Stimulated activated CD8-positive, alpha-beta memory T cell treated with anti-CD3 and anti-CD28 coated beads, Interleukin-15, amount 100 ng/mL, for 48 hours (primary cell): ENCODE measurements at regions not wholly inside any gene's neighbourhood (a gene's known extent, or its start where the extent isn't known, plus 50 kb on each side); places are given as distances from the start of the nearest gene placed in this dataset.

Source experiments
- DNase-seq, 2 donors: peaks; one replicate each; pipeline ENCODE4 v3.0.0-alpha.2; 2020; ENCODE audit warnings: low read depth in 2 of 2

DNA sequence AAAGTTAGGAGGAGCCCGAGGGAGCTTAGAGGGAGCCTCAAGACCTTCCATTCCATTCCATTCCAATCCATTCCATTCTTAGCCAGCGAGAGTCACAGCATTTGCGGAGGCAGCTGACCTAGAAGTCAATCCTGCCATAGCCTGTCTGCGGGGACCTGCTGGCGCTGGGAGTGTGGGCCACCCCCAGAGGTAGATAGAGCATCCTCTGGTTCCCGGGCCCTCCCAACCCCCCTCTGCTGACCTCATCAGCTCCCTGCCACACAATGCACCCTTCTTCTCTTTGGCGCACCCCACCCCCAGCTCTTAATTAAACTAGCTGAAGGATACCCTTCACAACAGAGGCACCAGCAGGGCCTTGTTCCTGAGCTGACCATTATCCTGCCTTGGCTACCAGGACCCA lies 152.5 kb upstream of the ZMIZ1 start:
- DNase-seq, result no peak

GRCh38 chr10:78919181-78919966 lies 149.4 kb upstream of the ZMIZ1 start:
- no peak for DNase-seq

- no peak for DNase-seq
Observed at GRCh38 chr10:78920011-78920410, 148.8 kb upstream of the ZMIZ1 start.

DNA sequence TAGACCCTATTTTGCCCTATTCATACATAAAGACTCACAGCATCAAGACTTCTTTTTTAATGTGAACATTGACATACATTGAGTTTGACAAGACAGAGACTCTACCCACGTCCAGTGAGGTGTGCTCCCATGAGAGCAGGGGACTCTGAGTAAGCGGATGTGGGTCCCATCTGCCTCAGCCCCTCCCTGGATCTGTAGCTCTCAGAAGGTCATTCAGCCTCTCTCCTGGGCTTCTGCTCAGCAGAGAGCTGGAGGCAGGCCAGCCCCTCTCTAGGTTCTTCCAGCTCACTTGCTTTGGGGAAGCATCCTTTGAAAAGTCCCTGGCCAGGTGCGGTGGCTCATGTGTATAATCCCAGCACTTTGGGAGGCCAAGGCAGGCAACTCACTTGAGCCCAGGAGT lies 146.9 kb upstream of the ZMIZ1 start:
- no peak for DNase-seq

GRCh38 chr10:78923647-78924318 lies 145.0 kb upstream of the ZMIZ1 start:
- no peak for DNase-seq

- no peak for DNase-seq
Observed at GRCh38 chr10:78924319-78925003, 144.3 kb upstream of the ZMIZ1 start.

GRCh38 chr10:78925275-78925674 lies 143.5 kb upstream of the ZMIZ1 start:
- DNase-seq, result no peak

- DNase-seq, result no peak
Observed at GRCh38 chr10:78925800-78926319, 142.9 kb upstream of the ZMIZ1 start.

- no peak for DNase-seq
Observed at GRCh38 chr10:78927257-78927995, 141.3 kb upstream of the ZMIZ1 start.

DNA sequence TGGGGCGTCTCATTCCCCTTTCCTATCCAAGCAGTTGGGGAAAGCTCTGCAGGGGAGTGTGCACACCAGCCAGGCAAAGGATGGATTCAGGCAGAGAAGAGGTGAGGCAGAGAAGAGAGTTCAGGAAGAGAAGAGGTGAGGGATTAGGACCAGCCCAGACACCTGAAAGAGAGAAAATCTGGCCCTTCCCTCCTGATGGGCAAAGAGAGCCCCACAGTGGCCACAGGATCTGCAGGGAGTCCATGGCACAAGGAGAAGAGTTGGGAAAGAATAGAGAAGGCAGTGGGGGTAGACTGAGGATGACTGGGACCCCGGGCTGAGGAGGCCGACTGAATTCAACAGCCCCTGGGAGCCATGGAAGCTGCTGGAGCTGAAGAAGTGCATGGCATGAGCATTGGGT lies 140.4 kb upstream of the ZMIZ1 start:
- DNase-seq, result no peak

DNA sequence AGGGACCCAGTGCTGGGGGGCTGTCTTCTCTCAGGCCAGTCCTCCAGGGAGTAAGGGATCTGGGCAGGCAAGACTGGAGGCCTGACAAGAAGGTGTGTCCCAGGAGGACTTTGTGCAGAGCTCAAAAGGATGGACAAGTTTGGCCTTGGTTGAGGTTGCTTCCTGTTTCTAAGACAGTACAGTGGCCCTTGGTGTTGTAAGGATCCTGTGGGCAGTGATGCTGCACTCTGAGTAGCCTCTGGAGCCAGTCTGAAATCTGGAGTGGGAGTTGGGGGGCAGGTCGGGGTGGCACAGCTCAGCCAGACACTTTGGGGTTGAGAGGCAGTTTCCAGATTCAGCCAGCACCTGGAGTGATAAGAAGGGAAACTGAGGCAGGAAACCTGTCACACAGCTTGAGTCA lies 139.2 kb upstream of the ZMIZ1 start:
- no peak for DNase-seq

- no peak for DNase-seq
Observed at GRCh38 chr10:78931321-78932053, 137.3 kb upstream of the ZMIZ1 start.

DNA sequence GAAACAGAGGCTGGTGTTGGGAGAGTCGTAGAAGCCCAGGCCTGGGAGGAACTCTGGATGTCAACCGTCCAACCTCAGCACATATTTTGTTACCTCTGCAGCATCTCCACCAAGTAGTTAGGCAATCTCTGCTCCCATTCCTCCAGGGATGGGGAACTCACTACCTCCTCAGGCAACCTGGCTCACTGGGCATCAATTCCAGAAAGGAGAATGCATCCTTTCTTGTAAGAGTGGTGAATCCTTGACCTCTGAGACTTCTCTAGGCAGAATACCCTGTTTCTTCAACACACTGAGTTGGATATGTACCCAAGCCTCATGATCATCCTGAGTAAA lies 136.7 kb upstream of the ZMIZ1 start:
- no peak for DNase-seq

GRCh38 chr10:78932861-78933260 lies 135.9 kb upstream of the ZMIZ1 start:
- DNase-seq, result no peak

GRCh38 chr10:78933828-78934531 lies 134.8 kb upstream of the ZMIZ1 start:
- DNase-seq, result no peak

GRCh38 chr10:78934532-78934898 lies 134.3 kb upstream of the ZMIZ1 start:
- no peak for DNase-seq

DNA sequence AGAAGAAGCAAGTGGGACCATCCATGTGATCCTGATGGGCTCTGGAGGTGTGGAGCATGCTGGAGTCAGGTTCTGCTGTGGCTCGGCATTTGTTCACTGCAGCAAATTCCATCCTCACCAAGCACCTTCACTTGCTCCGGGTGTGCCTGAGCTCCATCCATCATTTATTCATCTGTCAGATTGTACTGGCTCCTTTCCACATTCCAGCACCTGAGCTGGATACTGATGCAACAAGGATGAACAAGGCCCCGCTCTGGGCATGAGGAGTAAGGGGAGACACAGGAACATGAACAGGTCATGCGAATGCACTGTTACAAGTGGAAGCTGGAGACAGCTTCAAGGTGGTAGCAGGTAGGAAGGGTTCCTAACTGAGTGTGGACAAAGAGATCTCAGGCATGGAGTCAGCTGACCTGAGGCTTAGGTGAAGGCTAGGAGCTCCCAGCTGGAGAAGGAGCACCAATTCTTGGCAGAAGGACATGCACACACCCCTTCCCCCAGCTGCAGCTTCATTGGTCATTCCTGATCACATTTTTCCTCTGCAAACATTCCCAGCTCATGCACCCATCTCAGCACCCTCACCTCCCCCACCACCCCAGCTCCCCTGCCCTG lies 133.7 kb upstream of the ZMIZ1 start:
- DNase-seq, result no peak

- DNase-seq, result no peak
Observed at GRCh38 chr10:78935697-78936407, 132.9 kb upstream of the ZMIZ1 start.

DNA sequence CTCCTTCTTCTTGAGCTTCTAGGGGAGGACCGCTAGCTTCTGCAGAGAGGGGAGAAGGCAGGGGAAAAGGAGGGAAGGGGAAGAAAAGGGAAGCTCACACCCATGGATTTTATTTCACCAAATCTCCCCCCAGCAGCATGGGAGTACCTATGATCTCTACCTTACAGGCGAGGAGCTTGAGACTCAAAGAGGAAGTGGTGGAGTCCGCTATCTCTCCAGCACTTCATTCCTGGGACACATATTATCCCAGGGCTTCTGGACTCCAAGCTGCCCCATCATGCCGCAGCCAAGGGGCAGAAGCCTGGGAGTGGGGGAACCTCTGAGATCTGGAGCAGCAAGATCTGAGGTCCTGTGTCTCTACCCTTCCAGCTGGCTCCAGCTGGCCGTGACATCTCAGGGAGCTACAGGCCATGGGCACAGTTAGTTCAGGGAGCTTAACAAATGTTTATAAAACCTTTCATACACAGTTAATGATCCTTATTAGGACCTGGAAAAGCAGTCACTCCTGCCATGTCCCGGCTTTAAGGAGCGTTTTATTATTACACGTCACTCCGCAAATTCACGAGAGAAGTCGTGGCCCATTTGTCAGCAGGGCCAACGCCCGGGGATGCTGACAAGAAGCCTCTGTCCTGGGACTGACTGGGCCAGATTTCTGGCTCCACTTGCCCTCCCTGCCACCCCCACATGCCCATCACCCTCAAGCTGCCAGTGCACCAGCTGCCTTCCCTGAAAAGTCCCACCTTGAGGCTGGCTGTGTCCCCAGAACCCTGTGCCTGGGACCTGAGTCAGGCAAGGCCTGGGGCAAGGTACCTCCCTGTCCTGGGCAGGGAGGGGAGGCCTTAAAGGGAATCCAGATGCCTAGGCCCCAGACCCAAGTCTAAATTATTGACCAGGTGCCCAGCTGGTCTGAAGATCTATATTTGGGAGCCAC lies 132.1 kb upstream of the ZMIZ1 start:
- DNase-seq, result no peak
